ENCODE measurements at regions not wholly inside any gene's neighbourhood (a gene's known extent, or its start where the extent isn't known, plus 50 kb on each side); places are given as distances from the start of the nearest gene placed in this dataset.

DNA sequence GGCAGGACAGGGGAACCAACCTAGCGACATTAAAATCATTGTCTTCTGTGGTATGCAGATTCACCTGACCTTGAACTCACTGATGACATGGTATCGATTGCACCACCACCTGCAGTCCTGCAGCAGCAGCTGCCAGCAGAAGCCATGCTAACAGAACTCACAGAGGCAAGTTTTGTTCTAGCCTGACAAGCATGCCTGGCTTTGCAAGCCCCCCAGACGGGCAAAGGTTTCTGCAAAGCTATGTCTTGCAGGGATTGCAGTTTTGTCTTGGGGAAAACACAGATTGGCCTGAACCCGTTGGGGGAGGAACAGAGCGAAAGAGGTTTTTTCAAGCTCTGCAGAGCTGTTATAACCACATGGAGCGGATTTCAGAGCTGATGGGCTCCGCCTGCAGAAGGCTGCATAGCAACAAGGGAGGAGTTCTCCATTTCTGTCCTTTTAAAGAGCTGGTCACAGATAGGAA is 221.0 kb downstream of the HIPK3 start:
- TF ChIP-seq, protein P1, sequence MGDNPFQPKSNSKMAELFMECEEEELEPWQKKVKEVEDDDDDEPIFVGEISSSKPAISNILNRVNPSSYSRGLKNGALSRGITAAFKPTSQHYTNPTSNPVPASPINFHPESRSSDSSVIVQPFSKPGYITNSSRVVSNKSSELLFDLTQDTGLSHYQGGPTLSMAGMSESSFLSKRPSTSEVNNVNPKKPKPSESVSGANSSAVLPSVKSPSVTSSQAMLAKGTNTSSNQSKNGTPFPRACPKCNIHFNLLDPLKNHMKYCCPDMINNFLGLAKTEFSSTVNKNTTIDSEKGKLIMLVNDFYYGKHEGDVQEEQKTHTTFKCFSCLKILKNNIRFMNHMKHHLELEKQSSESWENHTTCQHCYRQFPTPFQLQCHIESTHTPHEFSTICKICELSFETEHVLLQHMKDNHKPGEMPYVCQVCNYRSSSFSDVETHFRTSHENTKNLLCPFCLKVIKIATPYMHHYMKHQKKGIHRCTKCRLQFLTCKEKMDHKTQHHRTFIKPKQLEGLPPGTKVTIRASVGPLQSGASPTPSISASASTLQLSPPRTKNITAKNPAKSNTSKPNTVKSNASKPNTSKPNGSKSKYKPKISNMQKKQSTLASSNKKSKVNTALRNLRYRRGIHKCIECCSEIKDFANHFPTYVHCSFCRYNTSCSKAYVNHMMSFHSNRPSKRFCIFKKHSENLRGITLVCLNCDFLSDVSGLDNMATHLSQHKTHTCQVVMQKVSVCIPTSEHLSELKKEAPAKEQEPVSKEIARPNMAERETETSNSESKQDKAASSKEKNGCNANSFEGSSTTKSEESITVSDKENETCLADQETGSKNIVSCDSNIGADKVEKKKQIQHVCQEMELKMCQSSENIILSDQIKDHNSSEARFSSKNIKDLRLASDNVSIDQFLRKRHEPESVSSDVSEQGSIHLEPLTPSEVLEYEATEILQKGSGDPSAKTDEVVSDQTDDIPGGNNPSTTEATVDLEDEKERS (tag by site-specific recombination; IDR thresholded peaks at IDR 0.05): no peak
- no peak for TF ChIP-seq GFI1B (tag by site-specific recombination; IDR thresholded peaks at IDR 0.05)
- TF ChIP-seq, protein P2, sequence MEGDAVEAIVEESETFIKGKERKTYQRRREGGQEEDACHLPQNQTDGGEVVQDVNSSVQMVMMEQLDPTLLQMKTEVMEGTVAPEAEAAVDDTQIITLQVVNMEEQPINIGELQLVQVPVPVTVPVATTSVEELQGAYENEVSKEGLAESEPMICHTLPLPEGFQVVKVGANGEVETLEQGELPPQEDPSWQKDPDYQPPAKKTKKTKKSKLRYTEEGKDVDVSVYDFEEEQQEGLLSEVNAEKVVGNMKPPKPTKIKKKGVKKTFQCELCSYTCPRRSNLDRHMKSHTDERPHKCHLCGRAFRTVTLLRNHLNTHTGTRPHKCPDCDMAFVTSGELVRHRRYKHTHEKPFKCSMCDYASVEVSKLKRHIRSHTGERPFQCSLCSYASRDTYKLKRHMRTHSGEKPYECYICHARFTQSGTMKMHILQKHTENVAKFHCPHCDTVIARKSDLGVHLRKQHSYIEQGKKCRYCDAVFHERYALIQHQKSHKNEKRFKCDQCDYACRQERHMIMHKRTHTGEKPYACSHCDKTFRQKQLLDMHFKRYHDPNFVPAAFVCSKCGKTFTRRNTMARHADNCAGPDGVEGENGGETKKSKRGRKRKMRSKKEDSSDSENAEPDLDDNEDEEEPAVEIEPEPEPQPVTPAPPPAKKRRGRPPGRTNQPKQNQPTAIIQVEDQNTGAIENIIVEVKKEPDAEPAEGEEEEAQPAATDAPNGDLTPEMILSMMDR (tag by site-specific recombination; IDR thresholded peaks at IDR 0.05): no peak
- no peak for TF ChIP-seq ZNF621 (tag by site-specific recombination; IDR thresholded peaks at IDR 0.05)

Measured in HEK293 (cell line).